Astrocyte of the cerebellum (primary cell): ENCODE measurements at regions not wholly inside any gene's neighbourhood (a gene's known extent, or its start where the extent isn't known, plus 50 kb on each side); places are given as distances from the start of the nearest gene placed in this dataset.
"Not testable (repeated sequence)": the region's sequence is repeated elsewhere in the genome, so short reads cannot be mapped to it uniquely, and the experiment has no call there.

Source experiments
- DNase-seq: peaks from one replicate; pipeline ENCODE4 v3.0.0-alpha.2; 2011; ENCODE audit warnings: low read depth
- H3K4me3 ChIP-seq: 2 replicates; pipeline ENCODE4 v1.5.1; 2011; ENCODE audit warnings: mild to moderate bottlenecking, low read depth, low read length, moderate library complexity
- in situ Hi-C: cut with HindIII; loops from 2 replicates; pipeline ENCODE4 v1.10.0; 2017; ENCODE audit warnings: low sequenced_read_pairs
- TF ChIP-seq, protein P1 (sequence below): IDR thresholded peaks from 2 replicates; pipeline ENCODE4 v1.5.1; 2012; ENCODE audit warnings: low read length, low read depth, moderate library complexity, mild to moderate bottlenecking; ENCODE audit errors: missing control alignments

GRCh38 chr20:56736285-56736857 is 107.3 kb downstream of the TFAP2C start:
- no peak for DNase-seq
- in situ Hi-C loops: no loop called here
- TF ChIP-seq, protein P1, sequence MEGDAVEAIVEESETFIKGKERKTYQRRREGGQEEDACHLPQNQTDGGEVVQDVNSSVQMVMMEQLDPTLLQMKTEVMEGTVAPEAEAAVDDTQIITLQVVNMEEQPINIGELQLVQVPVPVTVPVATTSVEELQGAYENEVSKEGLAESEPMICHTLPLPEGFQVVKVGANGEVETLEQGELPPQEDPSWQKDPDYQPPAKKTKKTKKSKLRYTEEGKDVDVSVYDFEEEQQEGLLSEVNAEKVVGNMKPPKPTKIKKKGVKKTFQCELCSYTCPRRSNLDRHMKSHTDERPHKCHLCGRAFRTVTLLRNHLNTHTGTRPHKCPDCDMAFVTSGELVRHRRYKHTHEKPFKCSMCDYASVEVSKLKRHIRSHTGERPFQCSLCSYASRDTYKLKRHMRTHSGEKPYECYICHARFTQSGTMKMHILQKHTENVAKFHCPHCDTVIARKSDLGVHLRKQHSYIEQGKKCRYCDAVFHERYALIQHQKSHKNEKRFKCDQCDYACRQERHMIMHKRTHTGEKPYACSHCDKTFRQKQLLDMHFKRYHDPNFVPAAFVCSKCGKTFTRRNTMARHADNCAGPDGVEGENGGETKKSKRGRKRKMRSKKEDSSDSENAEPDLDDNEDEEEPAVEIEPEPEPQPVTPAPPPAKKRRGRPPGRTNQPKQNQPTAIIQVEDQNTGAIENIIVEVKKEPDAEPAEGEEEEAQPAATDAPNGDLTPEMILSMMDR: no peak
- no peak overlapping the region for H3K4me3 ChIP-seq

GRCh38 chr20:56744325-56744821 is 115.3 kb downstream of the TFAP2C start:
- H3K4me3 ChIP-seq, in situ Hi-C loops, DNase-seq: not testable (repeated sequence)

GRCh38 chr20:56748476-56749377 is 119.6 kb downstream of the TFAP2C start:
- TF ChIP-seq, protein P1: no peak
- in situ Hi-C loops: no loop called here
- no peak overlapping the region for H3K4me3 ChIP-seq
- no peak for DNase-seq

GRCh38 chr20:56750430-56750829 is 121.3 kb downstream of the TFAP2C start:
- no peak overlapping the region for H3K4me3 ChIP-seq
- TF ChIP-seq, protein P1: no peak
- in situ Hi-C loops: no loop called here
- no peak for DNase-seq

GRCh38 chr20:56752274-56752673 is 123.2 kb downstream of the TFAP2C start:
- DNase-seq: no peak
- in situ Hi-C loops: no loop called here
- TF ChIP-seq, protein P1: no peak

GRCh38 chr20:56755201-56755600 is 126.1 kb downstream of the TFAP2C start:
- in situ Hi-C loops: no loop called here
- no peak for DNase-seq

More at GRCh38 chr20:56752274-56752673, 123.2 kb downstream of the TFAP2C start:
- H3K4me3 ChIP-seq: no peak overlapping the region

DNA sequence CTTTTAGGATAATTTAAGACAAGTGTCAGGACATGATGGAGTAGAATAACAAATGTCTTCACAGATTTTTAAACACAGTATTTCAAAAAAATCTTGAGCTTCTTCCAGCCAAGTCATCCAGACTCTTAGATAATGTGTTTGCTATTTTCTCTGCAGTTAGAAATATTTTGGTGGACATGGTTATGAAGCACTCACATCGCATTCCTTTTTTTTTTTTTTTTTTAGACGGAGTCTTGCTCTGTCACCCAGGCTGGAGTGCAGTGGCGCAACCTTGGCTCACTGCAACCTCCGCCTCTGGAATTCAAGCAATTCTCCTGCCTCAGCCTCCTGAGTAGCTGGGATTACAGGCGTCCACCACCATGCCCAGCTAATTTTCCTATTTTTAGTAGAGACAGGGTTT is 127.6 kb downstream of the TFAP2C start:
- H3K4me3 ChIP-seq, DNase-seq, in situ Hi-C loops: not testable (repeated sequence)

More at GRCh38 chr20:56755201-56755600, 126.1 kb downstream of the TFAP2C start:
- TF ChIP-seq, protein P1: no peak
- H3K4me3 ChIP-seq: no peak overlapping the region
